HL-60/S4 treated with phorbol 12-myristate 13-acetate at 8.2 ng/mL for 4 days and 3 days (cell line): ENCODE measurements at regions not wholly inside any gene's neighbourhood (a gene's known extent, or its start where the extent isn't known, plus 50 kb on each side); places are given as distances from the start of the nearest gene placed in this dataset.
"Not testable (repeated sequence)": the region's sequence is repeated elsewhere in the genome, so short reads cannot be mapped to it uniquely, and the experiment has no call there.

Experiments
- in situ Hi-C: fragments of 300-500 bp; cut with MboI; formaldehyde crosslinking; loops from 2 replicates; pipeline ENCODE4 v1.15.0; 2022; ENCODE audit warnings: low sequenced_read_pairs

DNA sequence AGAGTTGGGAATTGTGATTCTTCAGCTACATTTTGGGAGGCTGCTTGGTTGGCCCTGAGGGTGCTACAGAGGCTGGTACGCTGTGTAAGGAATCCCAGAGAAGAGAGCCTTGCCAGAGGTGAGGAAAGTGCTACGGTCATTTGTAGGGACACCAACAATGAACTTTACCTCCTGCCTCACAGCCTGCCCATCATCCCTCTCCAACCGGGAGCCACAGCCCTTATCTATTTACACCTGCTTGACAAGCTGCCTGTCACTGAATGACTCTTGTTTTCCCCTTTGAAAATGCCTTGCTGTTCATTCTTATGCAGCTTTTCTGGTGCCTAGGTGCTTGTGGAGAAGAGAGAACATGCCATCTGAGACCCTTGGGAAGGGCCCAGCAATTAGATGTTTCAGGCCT lies 110.8 kb downstream of the PCSK1 start:
- in situ Hi-C loops, result no loop called here

DNA sequence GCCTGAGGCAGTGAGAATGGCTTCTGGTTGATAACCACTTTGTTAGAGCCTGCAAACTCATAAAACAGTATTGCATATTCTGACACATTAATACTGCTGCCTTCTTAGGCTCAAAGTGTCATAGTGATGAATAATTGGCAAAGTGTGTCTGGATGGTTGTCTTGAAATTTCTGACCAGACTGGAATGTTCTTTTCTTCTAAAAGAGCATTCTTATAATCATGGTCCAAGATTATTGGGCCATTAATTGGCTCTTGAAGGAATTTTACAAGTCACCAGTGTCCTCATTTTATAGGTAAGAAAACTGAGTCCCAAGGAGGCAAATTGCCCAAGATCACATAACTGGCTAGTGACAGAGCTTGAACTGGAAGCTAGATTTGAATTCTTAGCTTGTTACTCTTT lies 111.7 kb downstream of the PCSK1 start:
- in situ Hi-C loops, result no loop called here

DNA sequence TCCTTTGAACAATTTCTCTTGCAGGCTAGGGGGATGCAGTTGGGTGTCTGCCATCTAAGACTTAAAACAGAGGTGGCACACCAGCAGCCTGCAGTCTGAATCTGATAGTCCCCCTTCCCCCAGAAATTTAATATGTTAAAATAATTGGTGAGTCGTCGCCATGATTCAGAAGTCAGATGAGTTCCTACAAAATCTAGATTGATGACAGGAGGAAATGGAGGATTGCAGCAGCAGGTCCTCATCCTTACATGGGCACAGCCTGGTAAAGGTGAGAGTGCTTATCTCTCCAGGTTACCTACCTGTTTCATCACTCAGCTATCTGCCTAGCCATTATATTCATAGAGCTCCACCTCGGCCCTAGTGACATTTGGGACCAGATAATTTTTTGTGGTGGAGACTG lies 112.3 kb downstream of the PCSK1 start:
- in situ Hi-C loops, result no loop called here

DNA sequence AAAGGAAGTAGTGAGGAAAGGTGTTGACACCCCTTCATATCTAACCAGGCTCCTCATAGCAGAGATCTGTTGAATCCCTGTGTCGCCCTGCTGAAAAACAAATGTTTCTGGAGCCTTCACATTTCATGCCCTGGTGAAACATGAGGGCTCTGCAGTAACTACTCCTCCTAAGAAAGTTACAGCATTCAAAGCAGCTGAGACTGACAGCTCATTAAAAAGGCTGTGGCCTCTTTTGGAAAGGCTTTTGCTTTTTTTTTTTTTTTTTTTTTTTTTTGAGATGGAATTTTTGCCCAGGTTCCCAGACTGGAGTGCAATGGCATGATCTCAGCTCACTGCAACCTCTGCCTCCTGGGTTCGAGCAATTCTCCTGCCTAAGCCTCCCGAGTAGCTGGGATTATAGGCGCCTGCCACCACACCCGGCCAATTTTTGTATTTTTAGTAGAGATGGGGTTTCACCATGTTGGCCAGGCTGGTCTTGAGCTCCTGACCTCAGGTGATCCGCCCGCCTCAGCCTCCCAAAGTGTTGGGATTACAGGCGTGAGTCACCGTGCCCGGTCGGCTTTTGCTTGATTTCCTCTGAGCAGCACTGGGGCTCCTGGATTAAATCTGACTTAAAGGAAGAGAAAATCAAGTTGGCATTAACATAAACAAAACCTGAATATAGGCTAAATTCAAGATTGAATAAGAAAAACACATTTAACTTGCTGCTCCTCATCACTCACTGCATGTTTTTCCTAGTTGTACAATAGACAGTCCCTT lies 112.9 kb downstream of the PCSK1 start:
- in situ Hi-C loops, result not testable (repeated sequence)

DNA sequence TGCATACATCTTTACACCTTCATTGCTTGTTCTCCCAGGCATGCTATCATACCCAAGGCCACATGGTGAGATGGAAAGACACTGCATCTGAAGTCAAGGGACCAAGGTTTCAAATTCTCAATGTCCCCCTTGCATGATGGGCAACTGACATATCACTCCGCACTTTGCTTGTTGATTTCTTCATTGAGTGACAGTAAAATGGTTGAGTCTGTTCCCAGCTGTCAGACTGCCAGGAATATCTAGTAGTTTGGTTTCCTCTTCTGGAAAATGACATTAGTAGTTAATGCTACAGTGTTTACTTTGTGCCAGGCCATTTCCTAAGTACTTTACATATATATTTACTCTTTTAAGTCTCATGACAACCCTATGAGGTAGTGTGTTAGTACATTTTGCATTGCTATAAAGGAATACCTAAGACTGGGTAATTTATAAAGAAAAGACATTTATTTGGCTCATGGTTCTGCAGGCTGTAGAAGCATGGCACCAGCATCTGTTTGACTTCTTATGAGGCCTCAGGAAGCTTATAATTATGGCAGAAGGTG lies 114.4 kb downstream of the PCSK1 start:
- in situ Hi-C loops, result no loop called here

DNA sequence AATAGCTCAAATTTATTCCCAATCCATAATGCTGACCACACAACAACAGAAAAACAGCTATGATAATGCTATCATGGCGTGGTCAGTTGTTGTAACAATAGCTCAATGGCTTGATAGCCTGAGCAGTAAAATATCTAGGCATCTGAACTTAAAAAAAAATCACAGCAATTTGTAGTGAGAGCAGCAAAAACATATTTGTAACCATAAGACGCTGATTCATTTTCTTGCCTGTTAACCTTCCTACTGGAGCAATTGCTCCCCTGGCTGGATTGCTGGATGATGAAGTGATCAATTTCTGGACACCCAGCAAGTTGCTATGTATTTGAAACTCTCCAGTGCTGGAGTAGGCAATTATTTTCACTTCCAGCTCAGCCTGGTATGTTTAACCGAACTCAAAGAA lies 115.1 kb downstream of the PCSK1 start:
- in situ Hi-C loops, result no loop called here

DNA sequence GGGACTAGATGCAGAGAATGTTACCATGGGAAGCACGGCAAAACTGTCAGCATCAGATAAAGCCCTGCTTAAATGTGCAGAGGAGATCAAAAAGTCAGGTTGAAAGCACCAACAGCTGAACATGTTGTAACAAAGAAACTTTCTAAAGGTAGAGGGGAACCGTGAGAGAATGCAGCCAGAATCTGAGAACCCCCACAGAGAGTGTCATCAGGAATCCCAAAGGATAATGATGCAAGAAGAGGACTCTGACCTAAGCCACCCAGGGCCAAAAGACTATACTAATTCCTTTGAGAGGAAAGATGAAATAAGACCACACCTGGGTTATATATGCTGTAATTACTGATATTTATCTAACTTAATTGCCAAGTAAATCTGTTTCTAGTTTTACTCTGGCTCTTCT lies 116.6 kb downstream of the PCSK1 start:
- in situ Hi-C loops, result no loop called here

DNA sequence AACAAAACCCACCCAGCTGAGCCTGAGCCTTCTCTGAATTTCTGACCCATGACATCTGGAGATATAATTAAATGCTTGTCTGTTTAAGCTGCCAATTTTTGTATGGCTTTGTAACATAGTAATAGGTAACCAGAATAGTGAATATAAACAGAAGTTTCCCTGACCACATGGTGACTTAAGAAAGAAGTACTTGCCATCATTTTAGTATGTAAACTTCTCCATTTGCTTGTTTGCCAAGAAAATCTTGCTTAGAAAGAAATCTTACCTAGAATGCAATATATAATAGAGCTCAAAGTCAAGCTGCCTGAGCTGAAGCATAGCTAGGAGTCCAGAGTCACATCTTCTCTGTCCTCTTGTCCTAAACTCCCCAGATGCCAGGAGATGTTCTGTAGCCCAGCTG lies 117.0 kb downstream of the PCSK1 start:
- in situ Hi-C loops, result no loop called here

DNA sequence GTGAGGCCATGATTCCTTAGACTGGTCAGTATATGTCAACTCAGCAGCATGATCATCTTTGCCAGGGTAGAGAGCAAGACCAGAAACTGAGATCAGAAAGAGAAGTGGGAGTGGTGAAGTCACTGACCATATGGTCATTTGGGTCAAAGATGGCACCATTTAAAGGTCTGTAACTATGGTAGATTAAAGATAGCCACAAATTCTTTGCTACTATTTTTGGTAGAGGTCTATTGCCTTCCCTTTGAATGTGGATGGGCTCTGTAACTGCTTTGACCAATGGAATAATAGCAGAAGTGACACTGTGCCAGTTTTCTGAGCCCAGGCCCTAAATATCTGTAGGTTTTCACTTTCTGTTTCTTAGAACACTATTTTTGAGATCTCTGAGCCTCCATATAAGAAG lies 117.6 kb downstream of the PCSK1 start:
- in situ Hi-C loops, result no loop called here

DNA sequence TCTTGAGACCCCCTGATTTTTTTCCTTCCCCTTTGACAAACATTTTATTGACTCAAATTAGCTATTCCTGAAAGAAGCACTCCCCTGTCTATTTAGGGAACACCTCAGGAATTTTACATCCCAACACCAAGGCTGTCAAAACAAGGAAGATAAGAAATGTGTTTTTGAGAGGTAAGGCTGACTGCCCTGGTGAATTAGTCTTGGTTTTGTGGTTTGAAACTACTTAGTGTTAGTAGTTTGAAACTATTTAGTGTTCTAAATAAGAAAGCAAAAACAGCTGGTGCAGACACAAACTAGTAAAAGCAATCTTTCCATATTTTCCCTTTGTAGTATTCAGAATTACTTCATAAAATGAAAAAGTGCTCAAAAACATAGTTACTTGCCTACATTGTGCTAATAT lies 120.7 kb downstream of the PCSK1 start:
- in situ Hi-C loops, result no loop called here

DNA sequence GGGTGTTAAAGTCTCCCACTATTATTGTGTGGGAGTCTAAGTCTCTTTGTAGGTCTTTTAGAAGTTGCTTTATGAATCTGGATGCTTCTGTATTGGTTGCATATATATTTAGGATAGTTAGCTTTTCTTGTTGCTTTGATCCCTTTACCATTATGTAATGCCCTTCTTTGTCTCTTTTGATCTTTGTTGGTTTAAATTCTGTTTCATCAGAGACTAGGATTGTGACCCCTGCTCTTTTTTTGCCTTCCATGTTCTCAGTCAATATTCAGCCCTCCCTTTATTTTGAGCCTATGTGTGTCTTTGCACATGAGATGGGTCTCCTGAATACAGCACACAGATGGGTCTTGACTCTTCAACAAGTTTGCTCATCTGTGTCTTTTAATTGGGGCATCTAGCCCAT lies 126.0 kb downstream of the PCSK1 start:
- in situ Hi-C loops, result not testable (repeated sequence)

DNA sequence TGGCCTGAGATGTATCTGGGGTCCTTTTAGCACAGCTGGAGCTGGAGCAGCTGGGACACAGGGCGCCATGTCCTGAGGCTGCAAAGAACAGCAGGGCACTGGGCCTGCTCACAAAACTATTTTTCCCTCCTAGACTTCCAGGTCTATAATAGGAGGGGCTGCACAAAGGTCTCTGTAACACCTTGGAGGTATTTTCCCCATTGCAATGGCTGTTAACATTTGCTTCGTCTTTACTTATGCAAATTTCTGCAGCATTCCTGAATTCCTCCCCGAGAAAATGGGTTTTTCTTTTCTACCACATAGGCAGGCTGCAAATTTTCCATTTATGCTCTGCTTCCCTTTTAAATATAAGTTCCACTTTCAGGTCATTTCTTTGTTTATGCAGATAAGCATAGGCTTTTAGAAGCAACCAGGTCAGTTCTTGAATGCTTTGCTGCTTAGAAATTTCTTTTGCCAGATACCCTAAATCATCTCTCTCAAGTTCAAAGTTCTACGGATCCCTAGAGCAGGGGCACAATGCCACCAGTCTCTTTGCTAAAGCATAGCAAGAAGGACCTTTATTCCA lies 130.8 kb downstream of the PCSK1 start:
- in situ Hi-C loops, result no loop called here

DNA sequence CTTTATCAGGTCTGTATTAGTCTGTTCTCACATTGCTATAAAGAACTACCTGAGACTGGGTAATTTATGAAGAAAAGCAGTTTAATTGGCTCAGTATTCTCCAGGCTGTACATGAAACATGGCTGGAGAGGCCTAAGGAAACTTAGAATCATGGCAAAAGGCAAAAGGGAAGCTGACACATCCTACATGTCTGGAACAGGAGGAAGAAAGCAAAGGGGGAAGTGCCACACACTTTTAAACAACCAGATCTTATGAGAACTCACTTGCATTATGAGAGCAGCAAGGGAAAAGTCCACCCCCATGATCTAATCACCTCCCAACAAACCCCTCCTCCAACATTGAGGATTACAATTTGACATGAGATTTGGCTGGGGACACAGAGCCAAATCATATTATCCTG lies 132.1 kb downstream of the PCSK1 start:
- in situ Hi-C loops, result no loop called here

DNA sequence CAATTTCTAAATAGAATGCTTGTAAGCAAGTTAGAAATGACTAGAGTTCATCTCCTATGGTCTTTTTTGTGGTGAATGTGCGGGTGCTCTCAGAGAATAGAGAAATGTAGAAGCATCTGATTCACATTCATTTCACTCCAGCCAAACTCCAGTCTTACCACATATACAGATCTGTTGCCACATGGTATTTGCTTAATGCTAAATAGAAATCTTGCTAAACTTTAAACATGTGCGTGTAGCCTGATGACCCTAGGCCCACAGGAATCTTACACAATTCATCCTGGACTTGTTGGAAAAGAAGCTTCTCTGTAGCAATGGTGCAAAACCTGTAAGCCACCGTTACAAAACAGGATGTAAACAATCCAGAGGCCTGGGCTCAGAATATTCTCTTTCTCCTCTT lies 135.2 kb downstream of the PCSK1 start:
- in situ Hi-C loops, result no loop called here

DNA sequence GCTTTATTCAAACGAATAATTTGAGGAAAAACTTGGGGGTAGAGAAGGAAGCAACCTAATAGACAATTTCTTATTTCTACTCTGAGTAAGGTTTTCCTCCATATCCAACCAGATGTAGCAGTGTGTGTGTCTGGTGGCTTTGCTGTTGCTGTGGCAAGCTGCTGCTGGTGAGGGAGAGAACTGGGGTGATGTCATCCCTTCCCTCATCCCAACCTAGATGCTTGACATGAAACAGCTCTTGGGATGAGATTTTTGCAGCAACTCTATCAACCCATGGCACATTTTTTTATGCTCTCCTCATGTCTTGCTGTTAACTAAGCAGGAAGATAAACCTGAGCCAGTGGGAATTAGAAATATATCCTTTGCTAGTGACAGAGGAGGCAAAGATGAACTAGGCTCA lies 135.8 kb downstream of the PCSK1 start:
- in situ Hi-C loops, result no loop called here

DNA sequence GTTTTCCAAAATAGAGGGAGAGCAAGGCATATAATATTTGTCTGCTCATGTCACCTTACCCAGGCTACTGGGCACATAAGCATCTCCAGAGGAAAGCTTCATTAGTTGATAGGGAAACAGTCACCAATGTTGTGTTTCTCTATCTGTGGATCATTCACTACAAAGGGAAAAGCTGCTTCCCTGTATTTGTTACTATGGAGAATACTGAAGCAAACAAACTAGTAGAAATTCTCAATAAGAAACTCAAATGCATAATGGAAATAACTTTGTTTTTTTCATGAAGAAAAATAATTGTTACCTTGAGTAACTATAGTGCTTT lies 138.2 kb downstream of the PCSK1 start:
- in situ Hi-C loops, result no loop called here

DNA sequence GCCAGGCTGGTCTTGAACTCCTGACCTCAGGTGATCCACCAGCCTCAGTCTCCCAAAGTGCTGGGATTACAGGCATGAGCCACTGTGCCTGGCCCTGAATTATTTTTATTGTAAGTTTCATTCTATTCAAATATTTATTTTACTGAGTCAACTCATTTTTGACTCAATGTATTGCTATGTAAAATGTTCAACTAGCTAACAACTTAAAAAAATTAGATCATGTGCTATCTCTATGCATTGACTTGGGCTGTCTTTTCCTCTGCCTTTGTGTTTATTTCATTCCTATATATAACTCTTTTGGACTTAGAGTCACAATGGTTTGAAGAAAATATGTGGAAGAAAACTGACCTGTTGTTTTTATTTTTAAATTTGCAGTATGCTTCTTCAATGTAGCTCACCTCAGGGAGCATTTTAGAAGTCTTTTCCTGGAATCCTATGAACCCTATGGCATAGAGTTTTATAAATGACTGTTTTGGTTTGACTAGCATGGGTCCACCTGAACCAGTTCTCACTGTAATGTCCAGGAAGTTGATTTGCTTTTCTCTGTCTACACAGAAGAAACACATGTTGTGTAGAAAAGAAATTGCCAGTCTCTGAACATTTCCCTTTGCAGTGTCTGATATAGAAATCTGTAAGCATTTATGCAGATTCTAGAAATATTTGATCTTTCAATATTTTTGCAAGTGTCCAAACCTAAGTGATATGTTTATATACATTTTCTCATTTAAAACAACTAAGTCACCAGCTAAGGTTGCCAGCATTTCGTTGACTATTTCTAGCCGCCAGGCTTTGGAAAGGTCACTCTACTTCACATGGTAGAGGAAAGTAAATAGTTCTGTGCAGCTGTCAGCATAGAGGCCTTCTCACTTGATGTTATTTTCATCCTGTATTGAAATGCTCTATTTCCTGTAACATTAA lies 138.8 kb downstream of the PCSK1 start:
- in situ Hi-C loops, result no loop called here

DNA sequence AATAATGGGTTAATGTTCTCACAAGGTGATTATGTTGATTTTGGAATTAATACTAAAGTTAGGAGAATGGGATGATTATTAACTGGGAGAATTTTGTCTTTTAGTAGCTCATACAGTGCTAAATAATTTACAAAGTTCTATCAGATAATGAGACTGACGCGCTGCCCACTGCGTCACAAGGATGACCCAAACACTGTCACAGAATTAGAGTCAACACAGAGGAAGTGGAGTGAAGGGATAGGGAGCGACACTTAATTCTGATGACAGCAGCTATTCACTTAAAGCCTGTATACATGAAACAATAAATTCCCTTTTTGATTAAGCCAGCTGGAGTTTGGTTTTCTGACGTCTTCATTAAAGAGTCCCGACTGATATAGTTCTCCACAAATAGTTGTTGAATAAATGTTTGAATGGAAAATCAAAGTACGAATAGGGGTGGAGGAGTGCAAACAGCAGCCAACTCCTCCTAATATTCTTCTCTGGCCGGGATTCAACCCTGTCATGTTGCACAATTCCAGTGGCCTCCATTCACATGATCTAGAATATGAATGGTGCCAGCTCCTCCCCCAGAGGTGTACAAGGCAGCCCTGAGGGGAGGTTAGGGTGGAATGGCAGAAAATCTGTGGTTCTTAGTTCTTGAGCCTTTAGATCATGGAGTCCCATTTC lies 140.3 kb downstream of the PCSK1 start:
- in situ Hi-C loops, result no loop called here

DNA sequence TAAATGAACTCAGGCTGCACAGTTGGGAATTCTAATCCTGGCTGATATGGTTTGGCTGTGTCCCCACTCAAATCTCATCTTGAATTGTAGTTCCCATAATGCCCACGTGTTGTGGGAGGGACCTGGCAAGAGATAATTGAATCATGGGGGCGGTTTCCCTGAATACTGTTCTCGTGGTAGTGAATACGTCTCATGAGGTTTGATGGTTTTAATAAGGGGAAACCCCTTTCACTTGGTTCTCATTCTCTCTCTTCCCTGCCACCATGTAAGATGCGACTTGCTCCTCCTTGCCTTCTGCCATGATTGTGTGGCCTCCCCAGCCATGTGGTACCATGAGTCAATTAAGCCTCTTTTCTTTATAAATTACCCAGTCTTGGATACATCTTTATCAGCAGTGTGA lies 143.8 kb downstream of the PCSK1 start:
- in situ Hi-C loops, result not testable (repeated sequence)

DNA sequence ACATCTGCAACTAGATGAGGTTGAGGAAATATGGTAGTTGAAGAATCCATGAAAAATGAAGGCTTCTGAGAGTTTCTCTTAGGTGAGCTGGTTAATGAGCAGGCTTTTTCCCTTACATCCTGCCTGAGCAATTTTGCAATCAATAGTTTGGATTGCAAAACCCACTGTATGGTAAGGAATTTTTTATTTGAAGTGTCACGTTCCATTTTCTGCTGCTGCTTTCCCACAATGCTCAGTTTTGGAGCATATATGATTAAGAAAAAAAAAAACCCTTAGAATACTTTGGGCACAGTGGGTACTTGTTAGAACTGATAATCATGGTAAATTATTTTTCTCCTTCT lies 144.2 kb downstream of the PCSK1 start:
- in situ Hi-C loops, result no loop called here

DNA sequence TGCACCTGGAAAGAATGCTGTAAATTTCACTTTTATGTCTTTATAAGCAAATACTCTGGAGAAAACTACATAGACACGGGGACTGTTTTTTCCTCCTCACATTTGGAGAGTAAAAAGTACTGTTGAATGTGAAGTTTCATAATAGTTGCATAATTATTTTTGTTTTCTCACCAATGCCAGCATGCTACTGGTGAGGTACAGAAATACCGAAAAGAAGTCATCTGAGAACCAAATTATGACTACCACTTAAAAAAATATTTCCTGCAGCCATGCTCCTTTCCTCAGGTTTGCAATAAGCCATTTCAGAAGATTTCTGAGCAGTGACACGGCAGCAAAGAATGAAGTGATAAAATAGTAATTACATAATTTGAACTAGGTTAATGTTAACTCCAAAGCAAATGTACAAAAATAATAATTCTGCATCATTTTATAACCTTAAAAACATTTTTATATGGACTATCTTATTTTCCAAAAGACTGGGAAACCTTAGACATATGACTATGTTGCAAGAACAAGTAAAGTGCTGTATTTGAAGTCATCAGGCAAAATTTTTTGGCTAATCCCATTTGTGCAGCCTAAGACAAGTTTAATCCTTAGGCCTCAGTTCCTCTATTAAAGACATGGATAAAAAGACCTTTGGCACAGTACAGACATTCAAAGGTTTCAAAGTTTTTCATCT lies 144.7 kb downstream of the PCSK1 start:
- in situ Hi-C loops, result no loop called here
